Caco-2 (cell line): ENCODE measurements at regions not wholly inside any gene's neighbourhood (a gene's known extent, or its start where the extent isn't known, plus 50 kb on each side); places are given as distances from the start of the nearest gene placed in this dataset.
A peak's percentile ranks its signal among the peaks of the same experiment; 100 is the strongest.

Source experiments
- BruUV-seq: library from RNA; stranded (reverse); fragments of 400-500 nt; replicated peaks from 2 replicates; lab custom pipeline; 2021; lab: Mats Ljungman, UMichigan
- CTCF ChIA-PET: fragments of 300-600 bp; sonication (Branson Sonifier 250); formaldehyde crosslinking; loops from one replicate; lab custom pipeline; 2022; ENCODE audit warnings: antibody characterized with exemption; lab: Charles Lee
- POLR2A ChIA-PET: fragments of 300-600 bp; sonication (Branson Sonifier 250); formaldehyde crosslinking; loops from one replicate; lab custom pipeline; 2022; ENCODE audit warnings: antibody characterized with exemption; lab: Charles Lee
- DNase-seq, 2 experiments: peaks; one replicate each; pipeline versions ENCODE4 v3.0.0 to v3.0.0-alpha.2; 2020 to 2022
- H3K27me3 ChIP-seq: replicated peaks from 2 replicates; pipeline ENCODE4 v1.6.0; 2011; ENCODE audit warnings: low read length; ENCODE audit not compliant: control insufficient read depth, insufficient read depth
- H3K36me3 ChIP-seq: 2 replicates; pipeline ENCODE4 v1.5.1; 2011; ENCODE audit warnings: low read length; ENCODE audit not compliant: control insufficient read depth, insufficient read depth
- H3K4me1 ChIP-seq: fragments of 250-450 bp; sonication (Bioruptor Pico); 2 replicates; pipeline ENCODE4 v1.5.1; 2020; ENCODE audit warnings: mild to moderate bottlenecking
- H3K4me3 ChIP-seq: 2 replicates; pipeline ENCODE4 v1.5.1; 2011; ENCODE audit warnings: low read depth, mild to moderate bottlenecking, control low read depth, low read length
- H3K9me3 ChIP-seq: fragments of 250-450 bp; sonication (Bioruptor Pico); 2 replicates; pipeline ENCODE4 v1.5.1; 2020; ENCODE audit warnings: mild to moderate bottlenecking, moderate library complexity
- H3K27ac Mint-ChIP-seq: one replicate; pipeline ENCODE4 v1.8.0; 2022; ENCODE audit warnings: mixed read lengths; ENCODE audit not compliant: unreplicated experiment
- H3K27me3 Mint-ChIP-seq: one replicate; pipeline ENCODE4 v1.8.0; 2022; ENCODE audit warnings: mixed read lengths; ENCODE audit not compliant: insufficient read depth, unreplicated experiment
- H3K36me3 Mint-ChIP-seq: one replicate; pipeline ENCODE4 v1.8.0; 2022; ENCODE audit warnings: mild to moderate bottlenecking, mixed read lengths; ENCODE audit not compliant: insufficient read depth, unreplicated experiment
- H3K4me1 Mint-ChIP-seq: one replicate; pipeline ENCODE4 v1.8.0; 2022; ENCODE audit warnings: low read depth, mixed read lengths; ENCODE audit not compliant: unreplicated experiment
- H3K4me3 Mint-ChIP-seq: one replicate; pipeline ENCODE4 v1.8.0; 2022; ENCODE audit warnings: mild to moderate bottlenecking, moderate library complexity, mixed read lengths; ENCODE audit not compliant: unreplicated experiment
- H3K9me3 Mint-ChIP-seq: one replicate; pipeline ENCODE4 v1.8.0; 2022; ENCODE audit warnings: mixed read lengths; ENCODE audit not compliant: unreplicated experiment
- CTCF ChIP-seq, 2 experiments: fragments of 200-600 bp in 1 of 2; IDR thresholded peaks; 1 replicate in 1 of 2; 2 replicates in 1 of 2; pipeline versions ENCODE4 v1.5.1 to v1.8.0; 2011 to 2022; ENCODE audit warnings: antibody characterized with exemption in 1 of 2, control low read depth in 1 of 2, inconsistent platforms in 1 of 2, low read depth in 1 of 2, low read length in 1 of 2, mild to moderate bottlenecking in 1 of 2, moderate library complexity in 1 of 2; ENCODE audit not compliant: insufficient read depth in 1 of 2, severe bottlenecking in 1 of 2, unreplicated experiment in 1 of 2
- intact Hi-C: fragments of 100-400 bp; cut with micrococcal nuclease; formaldehyde crosslinking; loops from one replicate; pipeline ENCODE4 v1.10.0; 2022; ENCODE audit not compliant: unreplicated experiment

DNA sequence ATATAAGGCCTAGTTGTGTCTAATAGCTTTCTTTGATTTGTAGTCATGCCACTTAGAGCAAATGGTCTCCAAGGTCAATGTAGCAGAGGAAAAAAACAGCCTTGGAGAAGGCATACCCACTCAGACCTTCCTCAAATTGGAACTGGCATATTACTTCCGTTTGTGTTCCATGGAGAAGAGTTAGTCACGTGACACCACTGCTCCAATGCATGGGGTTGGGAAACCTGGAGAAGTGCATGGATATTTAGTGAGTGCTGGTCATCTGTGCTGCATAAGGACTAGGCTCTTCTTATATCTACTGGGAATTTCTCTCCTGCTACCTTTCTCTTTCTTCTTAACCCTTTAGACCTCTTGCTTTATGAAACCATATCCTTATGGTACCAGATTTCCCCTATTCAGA lies 167.8 kb downstream of the BACH1 start:
- no peak overlapping the region for H3K27ac Mint-ChIP-seq
- Histone ChIP-seq H3K27me3 (no peaks in the 10 kb centered on the region), H3K36me3 (no peaks in the 10 kb centered on the region), H3K4me1 (peaks cover 7% of the 10 kb centered on the region), H3K4me3 (no peak overlapping the region), H3K9me3 (no peaks in the 10 kb centered on the region)
- no peaks in the 10 kb centered on the region for H3K27me3 Mint-ChIP-seq
- peaks cover 1% of the 10 kb centered on the region for H3K9me3 Mint-ChIP-seq
- peaks cover 11% of the 10 kb centered on the region for H3K4me1 Mint-ChIP-seq
- no TSS peak for BruUV-seq
- DNase-seq, result no peak
- ChIA-PET CTCF (no interaction called here), POLR2A (no interaction called here)
- intact Hi-C loops, result no loop called here
- no peaks in the 10 kb centered on the region for H3K36me3 Mint-ChIP-seq
- TF ChIP-seq CTCF (IDR thresholded peaks at IDR 0.05; ENCODE audit: insufficient read depth in 1 of 2, low read depth in 1 of 2, low read length in 1 of 2, severe bottlenecking in 1 of 2, unreplicated experiment in 1 of 2), result no peak
- H3K4me3 Mint-ChIP-seq, result no peak overlapping the region

- ChIA-PET POLR2A (no interaction called here), CTCF (no interaction called here)
- H3K36me3 Mint-ChIP-seq, result no peaks in the 10 kb centered on the region
- Histone ChIP-seq H3K4me3 (no peak overlapping the region), H3K9me3 (no peaks in the 10 kb centered on the region), H3K27me3 (no peaks in the 10 kb centered on the region), H3K36me3 (no peaks in the 10 kb centered on the region), H3K4me1 (peaks cover 7% of the 10 kb centered on the region)
- no peak for DNase-seq
- no peaks in the 10 kb centered on the region for H3K9me3 Mint-ChIP-seq
- H3K27me3 Mint-ChIP-seq, result no peaks in the 10 kb centered on the region
- peaks cover 11% of the 10 kb centered on the region for H3K4me1 Mint-ChIP-seq
- peak overlapping the region; percentile 2 for H3K4me3 Mint-ChIP-seq
- BruUV-seq, result no TSS peak
- intact Hi-C loops, result no loop called here
- peak overlapping the region; percentile 16 for H3K27ac Mint-ChIP-seq
- TF ChIP-seq CTCF (IDR thresholded peaks at IDR 0.05; ENCODE audit: insufficient read depth in 1 of 2, low read depth in 1 of 2, low read length in 1 of 2, severe bottlenecking in 1 of 2, unreplicated experiment in 1 of 2), result no peak
Observed at GRCh38 chr21:29470397-29470796, 171.7 kb downstream of the BACH1 start.

GRCh38 chr21:29473808-29474207 lies 175.1 kb downstream of the BACH1 start:
- intact Hi-C loops, result no loop called here
- H3K4me1 ChIP-seq, result peaks cover 7% of the 10 kb centered on the region
- no peak for DNase-seq
- H3K4me3 ChIP-seq, result no peak overlapping the region
- ChIA-PET CTCF (no interaction called here), POLR2A (no interaction called here)
- H3K27me3 Mint-ChIP-seq, result no peaks in the 10 kb centered on the region
- H3K9me3 ChIP-seq, result no peaks in the 10 kb centered on the region
- H3K27ac Mint-ChIP-seq, result no peak overlapping the region
- TF ChIP-seq CTCF (IDR thresholded peaks at IDR 0.05; ENCODE audit: insufficient read depth in 1 of 2, low read depth in 1 of 2, low read length in 1 of 2, severe bottlenecking in 1 of 2, unreplicated experiment in 1 of 2), result no peak
- BruUV-seq, result no TSS peak
- peaks cover 11% of the 10 kb centered on the region for H3K4me1 Mint-ChIP-seq
- no peaks in the 10 kb centered on the region for H3K9me3 Mint-ChIP-seq
- no peaks in the 10 kb centered on the region for H3K36me3 Mint-ChIP-seq
- H3K36me3 ChIP-seq, result no peaks in the 10 kb centered on the region
- no peaks in the 10 kb centered on the region for H3K27me3 ChIP-seq
- H3K4me3 Mint-ChIP-seq, result no peak overlapping the region
